ENCODE measurements at regions not wholly inside any gene's neighbourhood (a gene's known extent, or its start where the extent isn't known, plus 50 kb on each side); places are given as distances from the start of the nearest gene placed in this dataset.

- H3K4me3 ChIP-seq (ENCODE audit: low read depth, low read length): no peak overlapping the region
- no peak for TF ChIP-seq POLR2A (IDR thresholded peaks at IDR 0.05; ENCODE audit: extremely low read depth, insufficient read length)
- TF ChIP-seq, protein P1, sequence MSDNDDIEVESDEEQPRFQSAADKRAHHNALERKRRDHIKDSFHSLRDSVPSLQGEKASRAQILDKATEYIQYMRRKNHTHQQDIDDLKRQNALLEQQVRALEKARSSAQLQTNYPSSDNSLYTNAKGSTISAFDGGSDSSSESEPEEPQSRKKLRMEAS (IDR thresholded peaks at IDR 0.05; ENCODE audit: low read depth, low read length): no peak
- no peak for DNase-seq (ENCODE audit: low read depth)
These were observed 606.6 kb upstream of the SYT4 start for GRCh38 chr18:43883886-43884285.

DNA sequence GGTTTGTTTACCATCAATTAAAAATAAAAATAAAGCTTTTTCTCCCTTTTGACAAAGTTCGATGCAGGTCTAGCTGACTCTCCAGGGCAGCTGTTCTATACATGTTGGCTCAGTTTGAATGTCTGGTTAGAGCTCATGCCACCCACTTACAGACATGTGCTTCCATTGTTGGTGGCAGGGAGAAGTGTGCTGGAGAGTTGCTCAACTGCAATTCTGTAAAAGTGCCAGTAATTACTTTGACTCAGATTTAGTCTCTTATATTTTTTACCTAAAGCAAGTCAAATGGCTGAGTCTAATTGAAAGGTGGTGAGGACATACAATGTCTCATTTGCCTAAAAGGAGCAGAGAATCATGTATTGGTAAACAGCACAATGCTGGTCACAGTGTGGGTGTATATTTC is 609.1 kb upstream of the SYT4 start:
- no peak for DNase-seq (ENCODE audit: low read depth)
- H3K4me3 ChIP-seq (ENCODE audit: low read depth, low read length): no peak overlapping the region
- TF ChIP-seq CTCF (IDR thresholded peaks at IDR 0.05; ENCODE audit: low read depth, low read length) (no peak), POLR2A (IDR thresholded peaks at IDR 0.05; ENCODE audit: extremely low read depth, insufficient read length) (no peak), MYC (IDR thresholded peaks at IDR 0.05; ENCODE audit: low read depth, low read length) (no peak)
- TF ChIP-seq, protein P1 (IDR thresholded peaks at IDR 0.05; ENCODE audit: low read depth, low read length): no peak

DNA sequence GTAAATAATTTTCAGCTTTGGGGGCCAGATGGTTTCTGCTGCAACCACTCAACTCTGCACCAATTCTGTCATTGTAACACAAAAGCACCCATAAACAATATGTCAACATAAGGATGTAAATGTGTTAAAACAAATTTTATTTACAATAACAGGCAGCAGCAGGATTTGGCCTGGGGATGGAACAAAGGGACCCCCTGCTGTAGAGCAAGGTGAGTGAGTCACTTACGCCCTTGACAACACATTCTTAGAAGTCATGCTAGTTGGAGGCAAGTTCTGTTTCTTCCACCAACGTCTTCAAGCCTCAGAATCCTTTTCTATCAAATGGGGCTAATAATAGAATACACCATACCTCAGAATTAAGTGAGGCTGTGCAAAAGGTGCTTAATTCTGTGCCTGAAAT is 610.2 kb upstream of the SYT4 start:
- TF ChIP-seq MYC (IDR thresholded peaks at IDR 0.05; ENCODE audit: low read depth, low read length): no peak
- TF ChIP-seq POLR2A (IDR thresholded peaks at IDR 0.05; ENCODE audit: extremely low read depth, insufficient read length): no peak
- TF ChIP-seq CTCF (IDR thresholded peaks at IDR 0.05; ENCODE audit: low read depth, low read length): no peak
- TF ChIP-seq, protein P1 (IDR thresholded peaks at IDR 0.05; ENCODE audit: low read depth, low read length): no peak
- no peak overlapping the region for H3K4me3 ChIP-seq (ENCODE audit: low read depth, low read length)
- DNase-seq (ENCODE audit: low read depth): no peak

GRCh38 chr18:43888598-43888997 is 611.3 kb upstream of the SYT4 start:
- no peak overlapping the region for H3K4me3 ChIP-seq (ENCODE audit: low read depth, low read length)
- TF ChIP-seq CTCF (IDR thresholded peaks at IDR 0.05; ENCODE audit: low read depth, low read length) (no peak), POLR2A (IDR thresholded peaks at IDR 0.05; ENCODE audit: extremely low read depth, insufficient read length) (no peak), MYC (IDR thresholded peaks at IDR 0.05; ENCODE audit: low read depth, low read length) (no peak)
- TF ChIP-seq, protein P1 (IDR thresholded peaks at IDR 0.05; ENCODE audit: low read depth, low read length): no peak
- no peak for DNase-seq (ENCODE audit: low read depth)

GRCh38 chr18:43893001-43893637 is 615.8 kb upstream of the SYT4 start:
- no peak for TF ChIP-seq CTCF (IDR thresholded peaks at IDR 0.05; ENCODE audit: low read depth, low read length)
- TF ChIP-seq, protein P1 (IDR thresholded peaks at IDR 0.05; ENCODE audit: low read depth, low read length): no peak
- no peak for DNase-seq (ENCODE audit: low read depth)
- no peak overlapping the region for H3K4me3 ChIP-seq (ENCODE audit: low read depth, low read length)

- no peak for DNase-seq (ENCODE audit: low read depth)
- TF ChIP-seq, protein P1 (IDR thresholded peaks at IDR 0.05; ENCODE audit: low read depth, low read length): no peak
- no peak for TF ChIP-seq MYC (IDR thresholded peaks at IDR 0.05; ENCODE audit: low read depth, low read length)
- no peak for TF ChIP-seq CTCF (IDR thresholded peaks at IDR 0.05; ENCODE audit: low read depth, low read length)
- no peak for TF ChIP-seq POLR2A (IDR thresholded peaks at IDR 0.05; ENCODE audit: extremely low read depth, insufficient read length)
- no peak overlapping the region for H3K4me3 ChIP-seq (ENCODE audit: low read depth, low read length)
These were observed 627.0 kb upstream of the SYT4 start for GRCh38 chr18:43904209-43904837.
